ENCODE measurements at regions not wholly inside any gene's neighbourhood (a gene's known extent, or its start where the extent isn't known, plus 50 kb on each side); places are given as distances from the start of the nearest gene placed in this dataset.
"Not testable (repeated sequence)": the region's sequence is repeated elsewhere in the genome, so short reads cannot be mapped to it uniquely, and the experiment has no call there.

- DNase-seq: no peak
Measured at GRCh38 chr6:56838016-56838555, 116.8 kb upstream of the BEND6 start.

- no peak for DNase-seq
Measured at GRCh38 chr6:56837322-56837894, 117.5 kb upstream of the BEND6 start.

GRCh38 chr6:56835612-56836011 is 119.3 kb upstream of the BEND6 start:
- no peak for DNase-seq

GRCh38 chr6:56833873-56834272 is 121.0 kb upstream of the BEND6 start:
- no peak for DNase-seq

GRCh38 chr6:56833127-56833791 is 121.6 kb upstream of the BEND6 start:
- DNase-seq: no peak

- DNase-seq: no peak
Measured at GRCh38 chr6:56832225-56832624, 122.7 kb upstream of the BEND6 start.

GRCh38 chr6:56831334-56831733 is 123.6 kb upstream of the BEND6 start:
- peak in 1 of 4 experiments; percentile 13 for DNase-seq

- no peak for DNase-seq
Measured at GRCh38 chr6:56827908-56828649, 126.8 kb upstream of the BEND6 start.

- DNase-seq: not testable (repeated sequence)
Measured at GRCh38 chr6:56824431-56824830, 130.5 kb upstream of the BEND6 start.

- DNase-seq: no peak
Measured at GRCh38 chr6:56821005-56821432, 133.9 kb upstream of the BEND6 start.

- no peak for DNase-seq
Measured at GRCh38 chr6:56820060-56820459, 134.8 kb upstream of the BEND6 start.

GRCh38 chr6:56819604-56820003 is 135.3 kb upstream of the BEND6 start:
- DNase-seq: no peak

GRCh38 chr6:56816370-56816769 is 138.5 kb upstream of the BEND6 start:
- no peak for DNase-seq

- no peak for DNase-seq
Measured at GRCh38 chr6:56815436-56815835, 139.5 kb upstream of the BEND6 start.

- no peak for DNase-seq
Measured at GRCh38 chr6:56814802-56815201, 140.1 kb upstream of the BEND6 start.

GRCh38 chr6:56814308-56814707 is 140.6 kb upstream of the BEND6 start:
- no peak for DNase-seq

GRCh38 chr6:56812851-56813250 is 142.1 kb upstream of the BEND6 start:
- not testable (repeated sequence) for DNase-seq

GRCh38 chr6:56808871-56809359 is 146.0 kb upstream of the BEND6 start:
- no peak for DNase-seq

GRCh38 chr6:56807989-56808337 is 146.9 kb upstream of the BEND6 start:
- no peak for DNase-seq

- no peak for DNase-seq
Measured at GRCh38 chr6:56807326-56807988, 147.4 kb upstream of the BEND6 start.

GRCh38 chr6:56806368-56806767 is 148.5 kb upstream of the BEND6 start:
- DNase-seq: no peak

GRCh38 chr6:56804996-56805395 is 149.9 kb upstream of the BEND6 start:
- no peak for DNase-seq

- no peak for DNase-seq
Measured at GRCh38 chr6:56803594-56803993, 151.3 kb upstream of the BEND6 start.
